ENCODE measurements at regions not wholly inside any gene's neighbourhood (a gene's known extent, or its start where the extent isn't known, plus 50 kb on each side); places are given as distances from the start of the nearest gene placed in this dataset.

DNA sequence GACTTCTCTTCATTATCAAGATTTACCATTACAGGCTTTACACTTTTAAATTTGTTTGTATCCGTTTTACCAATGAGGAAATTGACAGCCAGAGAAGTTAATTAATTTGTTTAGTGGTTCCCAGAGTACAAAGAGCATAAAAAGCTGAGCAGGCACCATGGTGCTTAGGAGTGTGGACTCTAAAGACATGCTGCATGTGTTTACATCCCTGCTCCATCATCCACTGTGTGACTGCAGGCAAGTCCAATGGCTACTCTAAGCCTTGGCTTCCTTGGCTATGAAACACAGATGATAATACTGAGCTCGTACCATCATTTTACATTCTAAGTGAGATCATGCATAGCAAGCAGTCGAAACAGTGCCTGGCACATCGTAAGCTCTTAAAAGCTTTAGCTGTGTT, 108.0 kb upstream of the SLC35G4 start:
- TF ChIP-seq, protein P1, sequence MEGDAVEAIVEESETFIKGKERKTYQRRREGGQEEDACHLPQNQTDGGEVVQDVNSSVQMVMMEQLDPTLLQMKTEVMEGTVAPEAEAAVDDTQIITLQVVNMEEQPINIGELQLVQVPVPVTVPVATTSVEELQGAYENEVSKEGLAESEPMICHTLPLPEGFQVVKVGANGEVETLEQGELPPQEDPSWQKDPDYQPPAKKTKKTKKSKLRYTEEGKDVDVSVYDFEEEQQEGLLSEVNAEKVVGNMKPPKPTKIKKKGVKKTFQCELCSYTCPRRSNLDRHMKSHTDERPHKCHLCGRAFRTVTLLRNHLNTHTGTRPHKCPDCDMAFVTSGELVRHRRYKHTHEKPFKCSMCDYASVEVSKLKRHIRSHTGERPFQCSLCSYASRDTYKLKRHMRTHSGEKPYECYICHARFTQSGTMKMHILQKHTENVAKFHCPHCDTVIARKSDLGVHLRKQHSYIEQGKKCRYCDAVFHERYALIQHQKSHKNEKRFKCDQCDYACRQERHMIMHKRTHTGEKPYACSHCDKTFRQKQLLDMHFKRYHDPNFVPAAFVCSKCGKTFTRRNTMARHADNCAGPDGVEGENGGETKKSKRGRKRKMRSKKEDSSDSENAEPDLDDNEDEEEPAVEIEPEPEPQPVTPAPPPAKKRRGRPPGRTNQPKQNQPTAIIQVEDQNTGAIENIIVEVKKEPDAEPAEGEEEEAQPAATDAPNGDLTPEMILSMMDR (IDR thresholded peaks at IDR 0.05; ENCODE audit: low read length), result no peak
- no peak for TF ChIP-seq EZH2 (IDR thresholded peaks at IDR 0.05; ENCODE audit: borderline replicate concordance, low read length)
